DMS153 treated with DMSO at 0.1 percent for 48 hours (cell line): ENCODE measurements at regions not wholly inside any gene's neighbourhood (a gene's known extent, or its start where the extent isn't known, plus 50 kb on each side); places are given as distances from the start of the nearest gene placed in this dataset.
A peak's percentile ranks its signal among the peaks of the same experiment; 100 is the strongest.
"Not testable (repeated sequence)": the region's sequence is repeated elsewhere in the genome, so short reads cannot be mapped to it uniquely, and the experiment has no call there.

Source experiments
- DNase-seq: peaks from one replicate; lab custom pipeline; 2025; ENCODE audit not compliant: unreplicated experiment; lab: John Stamatoyannopoulos, UW

DNA sequence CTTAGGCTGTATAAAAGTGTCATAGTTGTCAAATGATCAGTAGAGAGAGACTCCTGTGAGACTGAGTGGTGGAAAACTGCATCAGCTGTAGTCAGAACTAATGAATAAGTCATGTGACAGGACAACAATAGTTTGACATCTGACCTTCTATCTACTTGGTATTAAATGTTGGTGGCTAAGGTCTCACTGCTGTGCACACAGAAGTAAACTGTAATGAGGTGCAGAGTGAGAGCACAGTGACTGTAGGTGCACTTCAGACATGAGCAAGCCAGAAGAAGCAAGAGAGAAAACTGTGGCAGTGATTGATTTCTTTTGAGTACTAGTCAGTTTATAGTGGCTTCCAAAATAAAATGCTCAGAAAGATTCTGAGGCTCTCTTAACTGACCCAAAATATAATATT, 803.6 kb downstream of the RAPGEF2 start:
- DNase-seq: no peak

DNA sequence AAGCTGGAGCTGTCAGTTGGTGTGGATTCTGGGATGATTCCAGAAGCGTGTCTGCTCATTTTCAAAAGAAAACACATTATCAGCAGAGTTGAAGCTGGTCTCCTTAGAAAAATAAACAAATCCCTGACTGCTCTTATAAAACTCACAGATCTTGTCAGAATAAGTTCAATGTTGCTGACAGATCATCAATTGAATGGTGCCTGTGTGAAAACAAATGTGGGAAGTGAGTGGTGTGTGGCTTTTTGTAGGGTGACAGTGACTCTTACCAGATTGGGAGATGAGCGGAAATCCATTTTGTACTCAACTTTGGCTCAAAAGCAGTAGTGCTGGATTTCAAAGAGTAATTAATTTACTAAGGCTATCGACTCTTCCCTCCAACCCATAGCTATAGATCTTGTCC, 807.8 kb downstream of the RAPGEF2 start:
- no peak for DNase-seq

DNA sequence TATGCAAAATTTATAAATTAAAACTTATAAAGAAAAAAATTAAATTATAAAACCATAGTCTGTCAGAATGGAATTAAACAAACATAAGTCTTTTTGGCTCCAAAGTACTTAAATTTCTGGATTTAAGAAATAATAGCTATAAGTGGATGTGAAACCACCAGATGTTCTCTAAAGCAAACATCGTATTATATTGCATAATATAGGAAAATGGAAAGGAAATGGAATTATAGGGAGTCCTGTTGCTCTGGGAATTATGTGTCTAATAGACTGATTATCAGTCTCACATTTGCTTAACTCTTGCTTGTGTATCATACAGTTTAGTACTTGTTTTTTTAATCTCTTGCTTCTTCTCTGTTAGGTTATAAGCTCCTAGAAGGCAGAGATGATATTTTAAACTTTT, 819.2 kb downstream of the RAPGEF2 start:
- no peak for DNase-seq

DNA sequence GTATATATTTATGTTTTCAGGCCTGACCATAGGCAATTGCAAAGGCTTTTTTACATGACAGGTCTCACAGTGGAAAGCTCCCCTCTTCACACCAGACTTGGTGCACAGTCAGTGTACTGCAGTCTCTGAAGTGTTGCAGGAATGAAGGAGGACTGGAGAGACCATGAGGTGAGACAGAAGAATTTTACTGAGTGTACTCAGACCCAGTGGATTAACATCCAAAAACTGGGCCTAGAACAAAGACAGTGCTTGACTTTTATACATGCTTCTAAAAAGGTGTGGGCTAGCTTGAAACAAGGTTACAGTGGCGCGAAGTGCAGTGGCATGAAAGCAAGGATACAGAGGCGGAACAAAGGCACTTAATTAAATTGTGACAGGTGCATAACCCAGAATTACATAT, 822.9 kb downstream of the RAPGEF2 start:
- no peak for DNase-seq

DNA sequence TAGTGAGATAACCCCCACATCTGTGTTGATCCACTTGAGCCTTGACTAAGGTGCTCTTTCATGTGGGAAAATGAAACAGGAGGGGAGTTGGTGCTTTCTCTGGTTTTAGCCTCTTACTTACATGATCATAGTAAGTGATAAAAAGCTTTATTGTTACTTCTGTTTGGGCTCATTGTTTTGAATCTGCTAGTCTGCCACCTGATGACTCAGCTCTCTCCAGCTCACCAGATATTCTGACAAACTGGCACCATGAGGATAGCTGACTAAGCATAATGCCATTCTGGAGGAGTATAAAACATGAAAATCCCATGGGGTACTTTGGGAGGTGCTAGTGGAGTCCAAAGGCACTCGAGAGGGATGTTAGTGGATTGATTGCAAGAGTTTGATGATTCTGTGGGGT, 824.0 kb downstream of the RAPGEF2 start:
- DNase-seq: no peak

DNA sequence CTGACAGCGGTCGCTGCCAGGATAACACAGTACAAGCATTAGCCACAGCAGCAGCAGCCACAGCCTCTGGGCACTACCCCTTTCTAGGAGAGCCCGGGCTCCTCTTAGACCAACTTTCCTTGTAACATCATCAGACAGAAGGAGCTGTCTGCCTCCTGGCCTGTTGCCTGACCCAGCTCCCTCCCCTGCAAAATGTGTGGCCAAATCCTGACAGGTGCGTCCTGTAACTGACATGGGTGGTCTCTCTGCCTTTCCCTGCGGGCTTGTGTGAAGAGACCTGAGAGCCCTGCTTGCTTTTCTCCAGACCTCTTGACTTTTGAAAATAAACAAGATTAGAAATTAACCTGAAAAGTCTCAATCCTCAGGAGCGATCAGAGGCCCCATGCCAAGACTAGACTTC, 824.9 kb downstream of the RAPGEF2 start:
- no peak for DNase-seq

DNA sequence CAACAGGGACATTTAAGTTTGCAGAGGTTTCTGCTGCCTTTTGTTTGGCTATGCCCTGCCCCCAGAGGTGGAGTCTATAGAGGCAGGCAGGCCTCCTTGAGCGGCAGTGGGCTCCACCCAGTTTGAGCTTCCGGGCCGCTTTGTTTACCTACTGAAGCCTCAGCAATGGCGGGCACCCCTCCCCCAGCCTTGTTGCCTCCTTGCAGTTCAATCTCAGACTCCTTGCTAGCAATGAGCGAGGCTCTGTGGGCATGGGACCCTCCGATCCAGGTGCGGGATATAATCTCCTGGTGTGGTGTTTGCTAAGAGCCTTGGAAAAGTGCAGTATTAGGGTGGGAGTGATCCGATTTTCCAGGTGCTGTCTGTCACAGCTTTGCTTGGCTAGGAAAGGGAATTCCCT, 831.7 kb downstream of the RAPGEF2 start:
- not testable (repeated sequence) for DNase-seq

DNA sequence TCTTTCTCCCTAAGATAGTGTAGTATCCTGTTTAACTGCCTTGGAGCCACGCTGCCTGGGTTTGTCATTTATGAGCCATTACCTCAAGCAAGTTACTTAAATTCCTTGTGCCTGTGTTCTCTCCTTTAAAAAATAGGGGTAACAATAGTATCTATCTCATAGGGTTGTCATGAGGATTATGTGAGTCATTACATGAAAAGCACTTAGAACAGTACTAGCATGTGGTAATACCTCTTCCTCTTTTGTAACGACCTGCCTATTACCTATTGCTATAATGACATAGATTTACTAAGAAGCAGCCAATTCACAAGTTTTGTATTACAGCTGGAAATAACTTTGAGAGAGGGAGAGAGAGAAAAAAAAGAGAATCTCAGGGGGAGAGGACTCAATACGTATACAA, 834.7 kb downstream of the RAPGEF2 start:
- no peak for DNase-seq

DNA sequence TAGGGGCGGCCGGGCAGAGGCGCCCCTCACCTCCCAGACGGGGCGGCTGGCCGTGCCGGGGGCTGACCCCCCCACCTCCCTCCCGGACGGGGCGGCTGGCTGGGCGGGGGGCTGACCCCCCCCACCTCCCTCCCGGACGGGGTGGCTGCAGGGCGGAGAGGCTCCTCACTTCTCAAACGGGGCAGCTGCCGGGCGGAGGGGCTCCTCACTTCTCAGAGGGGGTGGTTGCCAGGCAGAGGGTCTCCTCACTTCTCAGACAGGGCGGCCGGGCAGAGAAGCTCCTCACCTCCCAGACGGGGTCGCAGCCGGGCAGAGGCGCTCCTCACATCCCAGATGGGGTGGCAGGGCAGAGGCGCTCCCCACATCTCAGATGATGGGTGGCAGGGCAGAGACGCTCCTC, 836.8 kb downstream of the RAPGEF2 start:
- DNase-seq: not testable (repeated sequence)

DNA sequence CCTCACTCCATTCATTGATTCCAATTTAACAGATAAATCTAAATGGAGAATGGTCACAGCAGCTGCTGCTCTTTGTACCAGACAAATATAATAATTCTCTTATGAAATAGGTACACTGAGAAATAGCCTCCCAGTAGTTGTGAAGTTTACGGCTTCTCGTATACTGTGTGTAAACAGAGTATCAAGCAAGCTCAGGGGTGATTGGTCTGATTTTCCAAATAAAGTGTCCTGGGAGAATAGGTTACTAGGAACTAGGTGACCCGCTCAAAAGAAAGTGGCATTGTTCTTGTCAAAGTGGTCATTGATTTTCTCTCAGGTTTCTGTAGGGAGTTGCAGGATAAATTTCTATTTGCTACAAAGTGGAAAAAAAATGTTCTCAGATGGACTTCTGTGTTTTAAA, 838.2 kb downstream of the RAPGEF2 start:
- no peak for DNase-seq

DNA sequence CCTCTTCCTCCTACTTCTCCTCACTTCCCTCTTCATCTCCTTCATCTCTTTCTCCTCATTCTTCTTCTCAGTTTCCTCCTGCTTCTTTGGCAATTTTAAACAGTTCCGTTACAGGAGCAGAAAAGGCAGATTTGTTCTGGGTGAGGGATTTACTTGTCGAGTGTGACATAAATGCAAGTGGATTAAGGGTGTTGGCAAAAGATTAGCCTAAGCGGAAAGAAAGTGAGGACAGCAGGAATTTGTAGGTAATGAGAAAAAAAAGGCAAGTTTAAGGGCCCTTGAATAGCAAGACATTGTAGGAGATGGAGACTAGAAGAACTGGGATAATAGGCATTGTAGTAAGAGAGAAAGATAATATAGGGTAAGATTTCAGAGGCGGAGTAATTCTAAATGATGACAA, 841.6 kb downstream of the RAPGEF2 start:
- no peak for DNase-seq

DNA sequence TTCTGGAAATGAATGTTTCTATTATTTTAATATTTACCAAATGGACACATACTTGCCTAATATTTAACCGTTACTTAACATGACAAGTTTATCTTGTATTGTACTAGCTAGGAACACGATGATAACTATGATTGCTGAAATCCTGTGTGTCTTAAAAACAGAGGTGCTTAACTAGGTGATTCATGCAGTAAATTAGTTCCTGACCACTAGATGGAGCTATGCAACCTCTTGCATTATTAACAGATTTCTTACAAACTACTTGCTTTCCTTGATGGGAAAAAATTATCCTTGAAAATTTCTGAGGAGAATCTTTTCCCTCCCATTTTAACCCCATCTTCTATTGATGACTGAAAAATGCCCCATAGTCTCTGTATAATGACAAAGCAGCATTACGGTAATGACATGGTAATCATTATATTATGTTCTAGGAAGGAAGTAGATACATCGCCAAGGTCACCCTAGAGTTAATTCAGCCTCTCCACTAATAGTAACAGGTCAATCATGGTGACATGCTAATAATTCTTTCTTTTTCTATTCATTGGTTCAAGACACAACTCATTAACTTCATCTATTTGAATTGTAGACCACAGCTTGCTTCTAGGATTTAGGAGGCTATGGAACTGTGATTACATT, 844.2 kb downstream of the RAPGEF2 start:
- DNase-seq: peak; percentile 55

DNA sequence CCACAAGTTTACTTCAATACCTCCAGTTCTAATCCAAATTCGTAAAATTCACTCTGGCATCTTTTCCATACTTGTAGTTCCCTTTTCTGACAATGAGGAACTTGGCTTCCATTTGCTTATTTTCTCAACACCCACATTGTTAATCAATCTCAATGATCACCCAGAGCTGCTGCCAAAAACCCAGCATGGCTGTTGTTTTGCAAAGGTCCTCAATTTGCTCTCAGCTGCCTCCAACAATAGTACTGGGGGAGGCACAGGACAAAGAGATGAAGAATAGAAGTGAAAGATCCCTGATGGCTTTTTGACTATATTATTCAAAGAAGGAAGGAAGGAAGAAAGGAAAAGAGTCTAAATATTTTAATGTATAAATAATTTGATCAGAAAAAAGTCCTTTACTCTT, 847.8 kb downstream of the RAPGEF2 start:
- DNase-seq: no peak

DNA sequence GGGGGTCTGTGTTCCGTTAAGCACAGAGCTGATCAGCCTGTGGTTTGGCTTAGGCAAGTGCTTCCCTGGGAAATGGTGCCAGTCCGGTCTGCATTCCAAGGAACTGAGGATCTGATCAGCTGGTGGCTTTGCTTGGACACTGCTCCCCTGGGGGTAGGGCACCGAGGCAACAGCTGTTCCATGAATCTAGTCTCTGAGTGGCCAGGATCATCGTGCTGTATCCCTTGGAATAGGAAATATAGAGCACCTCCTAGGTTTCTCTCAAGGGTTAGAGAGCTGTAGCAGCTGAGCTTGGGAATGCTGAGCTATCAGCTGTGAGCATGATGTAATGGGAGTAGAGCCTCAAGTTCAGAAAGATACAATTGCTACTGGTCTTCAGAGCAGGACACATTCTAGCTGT, 863.9 kb downstream of the RAPGEF2 start:
- DNase-seq: no peak

DNA sequence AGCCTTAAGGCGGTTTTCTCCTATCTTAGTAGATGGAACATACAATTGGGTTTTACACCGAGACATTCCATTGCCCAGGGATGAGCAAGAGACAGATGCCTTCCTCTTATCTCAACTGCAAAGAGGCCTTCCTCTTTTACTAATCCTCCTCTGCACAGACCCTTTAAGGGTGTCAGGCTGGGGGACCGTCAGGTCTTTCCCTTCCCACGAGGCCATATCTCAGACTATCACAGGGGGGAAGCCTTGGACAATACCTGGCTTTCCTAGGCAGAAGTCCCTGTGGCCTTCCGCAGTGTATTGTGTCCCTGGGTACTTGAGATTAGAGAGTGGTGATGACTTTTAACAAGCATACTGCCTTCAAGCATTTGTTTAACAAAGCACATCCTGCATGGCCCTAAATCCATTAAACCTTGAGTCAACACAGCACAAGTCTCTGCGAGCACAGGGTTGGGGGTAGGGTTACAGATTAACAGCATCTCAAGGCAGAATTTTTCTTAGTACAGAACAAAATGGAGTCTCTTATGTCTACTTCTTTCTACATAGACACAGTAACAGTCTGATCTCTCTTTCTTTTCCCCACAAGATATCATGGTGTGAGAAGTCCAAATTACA, 874.1 kb downstream of the RAPGEF2 start:
- DNase-seq: not testable (repeated sequence)

DNA sequence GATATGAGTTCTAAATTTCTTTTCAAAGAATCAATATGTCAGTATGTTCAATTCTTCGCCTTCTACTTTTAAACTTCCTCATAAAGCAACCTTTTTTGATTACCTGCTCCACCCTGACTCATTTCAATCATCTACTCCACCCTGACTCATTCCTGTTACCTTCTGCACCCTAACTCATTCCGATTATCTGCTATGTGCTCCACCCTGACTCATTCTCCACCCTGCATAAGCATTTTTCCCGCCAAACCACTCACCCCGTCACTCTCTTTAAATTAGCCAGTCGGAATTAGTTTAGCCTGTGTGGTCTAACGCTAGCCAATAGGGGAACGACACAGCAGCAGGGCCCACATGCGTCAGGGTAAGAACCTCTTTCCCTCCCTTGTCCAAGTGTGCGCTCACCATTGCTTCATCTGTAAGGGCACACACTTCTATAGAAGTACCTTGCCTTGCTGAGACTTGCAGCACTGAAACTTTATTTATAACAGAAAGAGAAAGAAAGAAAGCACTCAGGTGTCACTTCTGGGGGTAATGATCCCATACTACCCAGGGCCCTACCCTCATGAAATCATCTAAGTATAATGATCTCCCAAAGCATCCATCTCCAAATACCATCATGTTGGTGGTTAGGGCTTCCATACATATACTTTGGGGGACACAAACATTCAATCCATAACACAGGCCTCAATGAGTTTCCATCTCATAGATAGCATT, 875.2 kb downstream of the RAPGEF2 start:
- DNase-seq: no peak

DNA sequence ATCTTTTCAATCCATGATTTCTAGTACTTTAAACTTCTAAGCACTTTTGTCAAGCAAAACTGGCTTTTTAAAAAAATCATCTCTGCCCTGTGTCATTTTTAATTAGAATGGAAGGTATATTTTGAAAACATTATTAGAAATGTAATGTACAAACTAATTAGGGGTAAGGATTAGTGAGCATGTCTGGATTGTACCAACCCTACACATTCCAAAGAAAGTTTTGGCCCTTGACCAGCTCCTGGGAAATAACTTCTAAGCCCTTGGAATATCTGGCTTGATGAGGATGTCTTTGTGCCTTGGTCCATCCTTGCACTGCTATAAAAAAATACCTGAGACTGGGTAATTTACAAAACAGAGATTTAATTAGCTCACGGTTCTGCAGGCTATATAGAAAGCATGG, 876.5 kb downstream of the RAPGEF2 start:
- no peak for DNase-seq

DNA sequence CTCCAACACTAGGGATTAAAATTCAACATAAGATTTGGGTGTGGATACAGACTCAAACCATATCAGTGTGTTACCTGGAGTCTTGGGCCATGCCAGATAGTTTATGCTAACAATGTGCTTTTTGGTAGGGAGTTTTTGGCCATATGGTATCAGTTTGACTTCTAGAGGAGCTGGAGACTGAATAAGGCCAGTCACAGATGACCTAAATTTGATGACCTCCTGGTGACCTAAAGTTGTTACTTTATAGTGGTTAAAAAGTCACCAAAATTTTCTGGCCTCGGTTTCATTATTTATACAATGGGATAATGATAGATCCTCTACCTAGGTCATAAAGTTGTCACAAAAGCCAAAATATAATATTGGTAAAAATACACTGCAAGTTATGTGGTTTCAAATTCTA, 877.1 kb downstream of the RAPGEF2 start:
- DNase-seq: no peak

DNA sequence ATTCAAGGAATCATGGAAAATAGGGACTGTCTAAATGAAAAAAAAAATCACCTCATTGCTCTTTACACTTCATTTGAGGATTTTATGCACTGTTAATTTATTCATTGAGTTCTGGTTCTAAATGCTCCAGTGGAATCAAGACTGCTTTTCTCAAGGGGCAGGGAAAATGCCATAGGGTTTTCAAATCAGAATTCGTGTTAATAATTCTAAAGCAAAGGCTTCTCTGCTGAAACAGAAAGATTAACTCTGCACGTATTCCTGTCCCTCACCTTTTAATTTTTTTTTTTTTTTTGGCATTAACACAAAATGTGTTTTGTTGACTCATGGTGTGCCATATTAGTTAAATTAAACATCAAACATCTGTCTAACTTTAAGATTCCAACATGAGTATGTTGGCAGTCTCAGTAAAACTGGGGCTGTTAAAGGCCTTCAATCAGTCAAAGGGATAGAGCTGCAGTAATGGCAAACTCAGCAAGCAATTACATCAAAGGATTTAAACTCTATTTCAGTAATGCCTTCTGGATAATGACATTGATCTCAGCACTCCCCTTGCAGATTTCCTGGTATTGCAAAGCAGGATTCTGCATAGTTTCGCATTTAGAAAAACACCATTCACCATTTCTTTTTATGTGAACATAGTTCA, 878.1 kb downstream of the RAPGEF2 start:
- DNase-seq: no peak

DNA sequence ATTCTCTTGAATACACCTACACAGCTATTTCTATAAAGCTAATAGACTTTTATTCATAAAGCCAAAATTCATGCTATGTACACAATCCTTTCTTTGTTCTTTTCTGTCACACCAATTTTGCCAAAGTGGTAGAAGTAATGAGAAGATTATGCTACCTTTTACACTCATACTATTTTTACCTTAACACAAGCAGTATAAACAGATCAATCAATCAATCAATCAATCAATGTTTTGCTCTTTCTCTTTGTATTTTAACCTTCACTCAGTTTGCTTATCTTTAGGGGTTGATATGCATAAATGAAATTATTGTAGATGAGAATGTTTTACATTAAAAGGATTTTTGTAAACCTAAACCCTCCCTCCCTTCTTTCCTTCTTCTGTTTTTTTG, 878.6 kb downstream of the RAPGEF2 start:
- DNase-seq: no peak

DNA sequence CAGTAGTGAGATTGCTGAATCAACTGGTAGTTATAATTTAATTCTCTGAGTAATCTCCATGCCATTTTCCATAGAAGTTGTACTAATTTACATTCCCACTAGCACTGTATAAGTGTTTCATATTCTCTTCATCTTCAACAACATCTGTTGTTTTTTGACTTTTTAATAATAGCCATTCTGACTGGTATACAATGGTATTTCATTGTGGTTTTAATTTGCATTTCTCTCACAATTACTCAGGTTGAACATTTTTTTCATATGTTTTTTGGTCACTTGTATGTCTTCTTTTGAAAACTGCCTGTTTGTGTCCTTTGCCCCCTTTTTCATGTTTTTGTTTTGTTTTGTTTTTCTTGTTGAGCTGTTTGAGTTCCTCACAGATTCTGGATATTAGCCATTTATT, 880.2 kb downstream of the RAPGEF2 start:
- DNase-seq: no peak
